ENCODE measurements at regions not wholly inside any gene's neighbourhood (a gene's known extent, or its start where the extent isn't known, plus 50 kb on each side); places are given as distances from the start of the nearest gene placed in this dataset.

GRCh38 chr3:67858492-67858891, 204.1 kb upstream of the SUCLG2 start:
- TF ChIP-seq PPARA (CRISPR knock-in tag; IDR thresholded peaks at IDR 0.05; ENCODE audit: borderline replicate concordance), result no peak
- TF ChIP-seq ZNF565 (CRISPR knock-in tag; conservative IDR thresholded peaks at IDR 0.05; ENCODE audit: low read depth), result no peak
- no peak for ATAC-seq

- ATAC-seq, result no peak
- TF ChIP-seq ZFP30 (CRISPR knock-in tag; IDR thresholded peaks at IDR 0.05) (no peak), CSRNP3 (CRISPR knock-in tag; IDR thresholded peaks at IDR 0.05) (no peak), ISL1 (CRISPR knock-in tag; IDR thresholded peaks at IDR 0.05) (no peak), ZNF565 (CRISPR knock-in tag; conservative IDR thresholded peaks at IDR 0.05; ENCODE audit: low read depth) (no peak), BACH2 (CRISPR knock-in tag; IDR thresholded peaks at IDR 0.05; ENCODE audit: borderline replicate concordance) (no peak), RARB (CRISPR knock-in tag; IDR thresholded peaks at IDR 0.05) (no peak), ARNTL (CRISPR knock-in tag; IDR thresholded peaks at IDR 0.05; ENCODE audit: borderline replicate concordance, low read depth) (no peak), PATZ1 (CRISPR knock-in tag; IDR thresholded peaks at IDR 0.05; ENCODE audit: borderline replicate concordance) (no peak), TSHZ2 (CRISPR knock-in tag; IDR thresholded peaks at IDR 0.05) (no peak), ZC3H10 (CRISPR knock-in tag; IDR thresholded peaks at IDR 0.05) (no peak), ZNF8 (CRISPR knock-in tag; IDR thresholded peaks at IDR 0.05) (no peak), GLIS3 (CRISPR knock-in tag; IDR thresholded peaks at IDR 0.05) (no peak), OSR1 (CRISPR knock-in tag; IDR thresholded peaks at IDR 0.05) (no peak)
Measured at GRCh38 chr3:67856718-67857117, 202.3 kb upstream of the SUCLG2 start.

- TF ChIP-seq ZFP3 (CRISPR knock-in tag; IDR thresholded peaks at IDR 0.05) (no peak), POU6F1 (CRISPR knock-in tag; IDR thresholded peaks at IDR 0.05; ENCODE audit: borderline replicate concordance, low read depth) (no peak), ZNF8 (CRISPR knock-in tag; IDR thresholded peaks at IDR 0.05) (no peak), RARB (CRISPR knock-in tag; IDR thresholded peaks at IDR 0.05) (no peak), GLIS3 (CRISPR knock-in tag; IDR thresholded peaks at IDR 0.05) (no peak), ISL1 (CRISPR knock-in tag; IDR thresholded peaks at IDR 0.05) (no peak), ARNTL (CRISPR knock-in tag; IDR thresholded peaks at IDR 0.05; ENCODE audit: borderline replicate concordance, low read depth) (no peak), ZFP30 (CRISPR knock-in tag; IDR thresholded peaks at IDR 0.05) (no peak), TSHZ2 (CRISPR knock-in tag; IDR thresholded peaks at IDR 0.05) (no peak), CSDC2 (CRISPR knock-in tag; IDR thresholded peaks at IDR 0.05) (no peak), OSR1 (CRISPR knock-in tag; IDR thresholded peaks at IDR 0.05) (no peak), PPARA (CRISPR knock-in tag; IDR thresholded peaks at IDR 0.05; ENCODE audit: borderline replicate concordance) (no peak), ZC3H10 (CRISPR knock-in tag; IDR thresholded peaks at IDR 0.05) (no peak), TCF4 (CRISPR knock-in tag; IDR thresholded peaks at IDR 0.05; ENCODE audit: borderline replicate concordance) (no peak), CREB5 (CRISPR knock-in tag; IDR thresholded peaks at IDR 0.05; ENCODE audit: low read depth) (no peak), TOX (CRISPR knock-in tag; IDR thresholded peaks at IDR 0.05; ENCODE audit: borderline replicate concordance) (no peak), CSRNP3 (CRISPR knock-in tag; IDR thresholded peaks at IDR 0.05) (no peak), ZNF70 (CRISPR knock-in tag; IDR thresholded peaks at IDR 0.05) (no peak)
- ATAC-seq, result no peak
Measured at GRCh38 chr3:67854663-67855062, 200.3 kb upstream of the SUCLG2 start.

Measured in SK-N-SH treated with all-trans-retinoic acid at 6 μM for 48 hours (cell line).